GM23248 (cell line): ENCODE measurements at regions not wholly inside any gene's neighbourhood (a gene's known extent, or its start where the extent isn't known, plus 50 kb on each side); places are given as distances from the start of the nearest gene placed in this dataset.

Experiments
- EZH2 ChIP-seq: fragments of 200-600 bp; sonication (generic); IDR thresholded peaks from 2 replicates; pipeline ENCODE4 v1.6.1; 2018; ENCODE audit warnings: antibody characterized with exemption, mild to moderate bottlenecking; ENCODE audit not compliant: insufficient read depth, poor library complexity, severe bottlenecking
- EZH2phosphoT487 ChIP-seq: fragments of 200-600 bp; sonication (generic); IDR thresholded peaks from 2 replicates; pipeline ENCODE4 v1.6.1; 2018; ENCODE audit warnings: antibody characterized with exemption, moderate library complexity, mild to moderate bottlenecking, low read depth; ENCODE audit not compliant: insufficient read depth

DNA sequence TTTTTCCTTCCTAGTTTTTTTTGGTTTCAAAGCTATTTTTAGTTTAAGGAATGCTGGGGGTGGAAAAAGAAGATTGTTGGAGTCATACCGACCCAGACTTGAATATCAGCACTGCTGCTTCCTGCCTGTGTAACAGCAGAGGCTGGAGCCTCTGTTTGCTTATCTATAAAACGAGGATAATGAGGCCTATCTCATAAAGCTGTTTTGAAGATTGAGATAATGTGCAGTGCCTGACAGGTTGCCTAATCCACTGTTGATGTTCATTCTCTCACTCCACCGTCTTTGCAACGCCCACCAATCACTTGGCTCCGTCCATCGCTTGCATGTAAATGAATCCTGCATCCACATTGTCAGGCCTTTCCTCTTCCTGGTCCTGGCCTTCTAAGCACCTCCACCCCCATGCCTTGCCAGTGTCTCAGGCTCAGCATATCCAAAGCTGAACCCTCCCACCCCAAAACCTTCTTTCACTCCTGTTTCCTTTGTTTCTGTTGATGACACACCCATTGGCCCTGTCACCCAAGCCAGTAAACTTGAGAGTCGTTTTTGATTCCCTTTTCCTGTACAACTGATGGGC, 94.9 kb downstream of the MEX3B start:
- TF ChIP-seq EZH2, result no peak
- TF ChIP-seq EZH2phosphoT487, result no peak
